Endothelial cell of umbilical vein (primary cell): ENCODE measurements at regions not wholly inside any gene's neighbourhood (a gene's known extent, or its start where the extent isn't known, plus 50 kb on each side); places are given as distances from the start of the nearest gene placed in this dataset.

Source experiments
- BruUV-seq: library from RNA; stranded (reverse); fragments of 400-500 nt; replicated peaks from 2 replicates; lab custom pipeline; 2021; lab: Mats Ljungman, UMichigan
- CTCF ChIA-PET: fragments of 300-600, 350-600 bp; sonication (Branson Sonifier 250); formaldehyde crosslinking; loops from one replicate; lab custom pipeline; 2021; ENCODE audit warnings: antibody characterized with exemption, inconsistent platforms; lab: Charles Lee
- POLR2A ChIA-PET: fragments of 300-600, 350-600 bp; sonication (Branson Sonifier 250); formaldehyde crosslinking; loops from one replicate; lab custom pipeline; 2021; ENCODE audit warnings: antibody characterized with exemption, inconsistent platforms; lab: Charles Lee
- DNase-seq: peaks from one replicate; pipeline ENCODE4 v3.0.0-alpha.2; 2011; ENCODE audit warnings: low read depth, low spot score
- FAIRE-seq: peaks from 2 replicates; lab custom pipeline; 2011; peaks lifted over from hg19 to GRCh38; lab: Jason Lieb, UNC
- H2AFZ ChIP-seq: 2 replicates; pipeline ENCODE4 v1.6.0; 2012; ENCODE audit warnings: low read depth, low read length, control low read depth, inconsistent platforms
- H3K27ac ChIP-seq: 2 replicates; pipeline ENCODE4 v1.5.1; 2011; ENCODE audit warnings: low read depth, mild to moderate bottlenecking, control low read depth, low read length, moderate library complexity; ENCODE audit not compliant: insufficient read depth
- H3K27me3 ChIP-seq, 2 experiments: 2 replicates each; pipeline versions ENCODE4 v1.6.0 to v1.6.1; 2011; ENCODE audit warnings: low read length in 2 of 2, mixed read lengths in 1 of 2; ENCODE audit not compliant: control insufficient read depth in 2 of 2, insufficient read depth in 2 of 2
- H3K36me3 ChIP-seq, 2 experiments: 2 replicates in 1 of 2; 3 replicates in 1 of 2; pipeline ENCODE4 v1.5.1; 2011; ENCODE audit warnings: low read length in 2 of 2, mild to moderate bottlenecking in 1 of 2, moderate library complexity in 1 of 2; ENCODE audit not compliant: control insufficient read depth in 2 of 2, insufficient read depth in 2 of 2; ENCODE audit errors: extremely low read depth in 1 of 2
- H3K4me1 ChIP-seq: 3 replicates; pipeline ENCODE4 v1.5.1; 2011; ENCODE audit warnings: mild to moderate bottlenecking, low read length; ENCODE audit not compliant: control insufficient read depth, insufficient read depth; ENCODE audit errors: extremely low read depth
- H3K4me2 ChIP-seq: 2 replicates; pipeline ENCODE4 v1.6.1; 2011; ENCODE audit warnings: low read length, control low read depth, mixed read lengths; ENCODE audit not compliant: insufficient read depth
- H3K4me3 ChIP-seq, 3 experiments: fragments of 200-600 bp in 1 of 3; sonication (generic), shearing (Covaris generic) in 1 of 3; replicated peaks in 1 of 3; 2 replicates each; pipeline ENCODE4 v1.5.1; 2011 to 2016; ENCODE audit warnings: control low read depth in 3 of 3, low read length in 3 of 3, mild to moderate bottlenecking in 2 of 3, inconsistent platforms in 1 of 3, low read depth in 1 of 3, moderate library complexity in 1 of 3; ENCODE audit not compliant: insufficient read depth in 1 of 3
- H3K79me2 ChIP-seq: 2 replicates; pipeline ENCODE4 v1.6.0; 2012; ENCODE audit warnings: low read length, inconsistent platforms; ENCODE audit not compliant: control insufficient read depth, insufficient read depth
- H3K9ac ChIP-seq: replicated peaks from 2 replicates; pipeline ENCODE3; 2011; ENCODE audit warnings: low read length, control low read depth; ENCODE audit not compliant: insufficient read depth; ENCODE audit errors: extremely low read depth
- H3K9me1 ChIP-seq: replicated peaks from 3 replicates; pipeline ENCODE4 v1.6.0; 2011; ENCODE audit warnings: mild to moderate bottlenecking, low read length; ENCODE audit not compliant: control insufficient read depth, insufficient read depth; ENCODE audit errors: extremely low read depth
- H3K9me3 ChIP-seq: replicated peaks from 2 replicates; pipeline ENCODE4 v1.5.1; 2012; ENCODE audit warnings: low read length, inconsistent platforms; ENCODE audit not compliant: control insufficient read depth, insufficient read depth
- H4K20me1 ChIP-seq: replicated peaks from 2 replicates; pipeline ENCODE3; 2011; ENCODE audit warnings: mild to moderate bottlenecking, low read length; ENCODE audit not compliant: control insufficient read depth, insufficient read depth; ENCODE audit errors: extremely low read depth
- EZH2 ChIP-seq: IDR thresholded peaks from 2 replicates; pipeline ENCODE4 v1.6.1; 2012; ENCODE audit warnings: borderline replicate concordance, low read depth, mild to moderate bottlenecking, moderate library complexity, low read length, inconsistent platforms; ENCODE audit not compliant: severe bottlenecking
- FOS ChIP-seq: IDR thresholded peaks from 2 replicates; pipeline ENCODE4 v1.6.1; 2011; ENCODE audit warnings: mild to moderate bottlenecking, low read length, moderate library complexity, borderline replicate concordance; ENCODE audit not compliant: insufficient read depth
- GATA2 ChIP-seq: IDR thresholded peaks from 2 replicates; pipeline ENCODE4 v1.7.0; 2011; ENCODE audit warnings: low read depth, mild to moderate bottlenecking, moderate library complexity, mixed read lengths, low read length; ENCODE audit not compliant: insufficient read length, insufficient read depth
- MYC ChIP-seq: IDR thresholded peaks from one replicate; pipeline ENCODE4 v1.6.1; 2011; ENCODE audit warnings: mild to moderate bottlenecking, low read depth, low read length
- POLR2A ChIP-seq: IDR thresholded peaks from 2 replicates; pipeline ENCODE4 v1.6.1; 2012; ENCODE audit warnings: low read depth, mild to moderate bottlenecking, control low read depth, low read length
- dilution Hi-C: fragments of 300-500 bp; cut with MboI; formaldehyde crosslinking; loops from one replicate; pipeline ENCODE4 v1.15.0; 2019; ENCODE audit warnings: low sequenced_read_pairs; ENCODE audit not compliant: extremely low pct_ligation_motif_present
- intact Hi-C: fragments of 100-400 bp; cut with micrococcal nuclease; formaldehyde crosslinking; loops from one replicate; pipeline ENCODE4 v1.10.0; 2022
- TF ChIP-seq, protein P1 (sequence below): IDR thresholded peaks from 2 replicates; pipeline ENCODE4 v1.6.1; 2011; ENCODE audit not compliant: insufficient read depth, insufficient read length
- TF ChIP-seq, protein P2 (sequence below), 2 donors: IDR thresholded peaks; 1 replicate in 1 of 2; 2 replicates in 1 of 2; pipeline ENCODE4 v1.5.1; 2011; ENCODE audit warnings: low read length in 2 of 2, mild to moderate bottlenecking in 2 of 2, moderate library complexity in 2 of 2, control low read depth in 1 of 2, inconsistent platforms in 1 of 2, low read depth in 1 of 2; ENCODE audit not compliant: insufficient read depth in 1 of 2; ENCODE audit errors: extremely low read depth in 1 of 2

DNA sequence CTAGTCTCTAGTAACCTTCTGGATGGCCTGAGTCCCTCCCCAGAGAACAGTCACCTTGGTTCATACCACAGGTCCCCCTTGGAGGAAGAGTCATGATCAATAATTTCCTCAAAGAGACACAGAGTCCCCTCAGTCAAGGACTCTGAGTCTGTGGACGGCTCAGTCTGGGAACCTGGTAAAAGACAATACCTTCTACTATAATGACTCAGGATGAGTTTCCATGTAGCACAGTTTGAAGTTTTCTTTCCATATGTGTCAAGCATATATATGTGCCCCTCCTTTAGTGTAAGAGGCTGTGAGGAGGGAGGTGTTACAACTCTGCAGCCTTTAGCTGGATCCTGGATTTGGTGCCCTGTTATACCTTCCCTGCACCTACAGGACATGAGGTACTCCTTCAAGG is 54.4 kb upstream of the TSKU start:
- Histone ChIP-seq H3K9ac (no peak overlapping the region), H3K4me1 (no peaks in the 10 kb centered on the region), H4K20me1 (no peaks in the 10 kb centered on the region), H3K36me3 (no peaks in the 10 kb centered on the region), H3K9me1 (no peaks in the 10 kb centered on the region), H3K79me2 (no peaks in the 10 kb centered on the region), H3K4me3 (no peak overlapping the region), H3K27me3 (peaks cover 18 to 27% of the 10 kb centered on the region in 2 experiments), H2AFZ (no peak overlapping the region), H3K27ac (no peak overlapping the region), H3K9me3 (no peaks in the 10 kb centered on the region), H3K4me2 (no peak overlapping the region)
- CTCF ChIA-PET: interaction anchor here (1.3 to 1.5 kb wide), 2 partner anchors 70 to 191 kb away, joined by 5 to 7 read pairs; no protein-coding TSS in a partner anchor
- no peak for TF ChIP-seq POLR2A
- no peak for TF ChIP-seq EZH2
- TF ChIP-seq, protein P1, sequence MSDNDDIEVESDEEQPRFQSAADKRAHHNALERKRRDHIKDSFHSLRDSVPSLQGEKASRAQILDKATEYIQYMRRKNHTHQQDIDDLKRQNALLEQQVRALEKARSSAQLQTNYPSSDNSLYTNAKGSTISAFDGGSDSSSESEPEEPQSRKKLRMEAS: no peak
- TF ChIP-seq GATA2: no peak
- BruUV-seq: no TSS peak
- dilution Hi-C loops: no loop called here
- POLR2A ChIA-PET: no interaction called here
- intact Hi-C loops: no loop called here
- FAIRE-seq (no peak), DNase-seq (no peak)

DNA sequence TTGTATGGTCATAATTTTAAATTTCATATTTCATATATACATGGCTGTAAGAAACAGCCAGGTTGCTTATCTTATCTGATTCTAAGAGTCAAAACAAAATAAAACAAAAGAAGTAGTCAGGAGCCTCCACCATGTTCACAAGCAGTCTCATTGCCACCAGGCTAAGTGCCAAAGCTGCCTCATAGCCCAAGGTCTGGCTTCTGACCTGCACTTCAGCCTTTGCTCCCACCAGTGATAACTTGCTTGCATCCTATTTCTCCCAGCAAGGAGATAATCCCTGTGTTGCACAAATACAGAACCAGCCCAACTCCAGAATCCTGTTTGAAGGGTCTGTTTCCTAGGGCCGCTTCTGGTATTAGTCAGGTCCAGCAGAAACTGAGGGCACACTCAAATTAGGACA is 53.9 kb upstream of the TSKU start:
- H2AFZ ChIP-seq: no peak overlapping the region
- no peaks in the 10 kb centered on the region for H3K9me1 ChIP-seq
- no peaks in the 10 kb centered on the region for H3K4me1 ChIP-seq
- intact Hi-C loops: no loop called here
- H3K27ac ChIP-seq: no peak overlapping the region
- dilution Hi-C loops: no loop called here
- H3K9ac ChIP-seq: no peak overlapping the region
- FAIRE-seq: no peak
- H3K4me3 ChIP-seq: no peak overlapping the region
- H3K4me2 ChIP-seq: no peak overlapping the region
- no TSS peak for BruUV-seq
- no peak for TF ChIP-seq FOS
- TF ChIP-seq, protein P2, sequence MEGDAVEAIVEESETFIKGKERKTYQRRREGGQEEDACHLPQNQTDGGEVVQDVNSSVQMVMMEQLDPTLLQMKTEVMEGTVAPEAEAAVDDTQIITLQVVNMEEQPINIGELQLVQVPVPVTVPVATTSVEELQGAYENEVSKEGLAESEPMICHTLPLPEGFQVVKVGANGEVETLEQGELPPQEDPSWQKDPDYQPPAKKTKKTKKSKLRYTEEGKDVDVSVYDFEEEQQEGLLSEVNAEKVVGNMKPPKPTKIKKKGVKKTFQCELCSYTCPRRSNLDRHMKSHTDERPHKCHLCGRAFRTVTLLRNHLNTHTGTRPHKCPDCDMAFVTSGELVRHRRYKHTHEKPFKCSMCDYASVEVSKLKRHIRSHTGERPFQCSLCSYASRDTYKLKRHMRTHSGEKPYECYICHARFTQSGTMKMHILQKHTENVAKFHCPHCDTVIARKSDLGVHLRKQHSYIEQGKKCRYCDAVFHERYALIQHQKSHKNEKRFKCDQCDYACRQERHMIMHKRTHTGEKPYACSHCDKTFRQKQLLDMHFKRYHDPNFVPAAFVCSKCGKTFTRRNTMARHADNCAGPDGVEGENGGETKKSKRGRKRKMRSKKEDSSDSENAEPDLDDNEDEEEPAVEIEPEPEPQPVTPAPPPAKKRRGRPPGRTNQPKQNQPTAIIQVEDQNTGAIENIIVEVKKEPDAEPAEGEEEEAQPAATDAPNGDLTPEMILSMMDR (IDR thresholded peaks at IDR 0.05; ENCODE audit: extremely low read depth in 1 of 2, insufficient read depth in 1 of 2, low read depth in 1 of 2, low read length in 2 of 2): no peak
- no peak for TF ChIP-seq MYC
- DNase-seq: no peak
- peaks cover 18 to 27% of the 10 kb centered on the region in 2 experiments for H3K27me3 ChIP-seq
- H4K20me1 ChIP-seq: no peaks in the 10 kb centered on the region
- no peaks in the 10 kb centered on the region for H3K9me3 ChIP-seq
- no peaks in the 10 kb centered on the region for H3K79me2 ChIP-seq
- no peaks in the 10 kb centered on the region for H3K36me3 ChIP-seq
- CTCF ChIA-PET: interaction anchor here (4.3 kb wide), 1 partner anchor 70 kb away, joined by 46 read pairs; no protein-coding TSS in a partner anchor
- POLR2A ChIA-PET: no interaction called here
